ENCODE measurements at regions not wholly inside any gene's neighbourhood (a gene's known extent, or its start where the extent isn't known, plus 50 kb on each side); places are given as distances from the start of the nearest gene placed in this dataset.

- TF ChIP-seq TAF1 (IDR thresholded peaks at IDR 0.05; ENCODE audit: borderline replicate concordance, low read depth, low read length) (no peak), CTCF (IDR thresholded peaks at IDR 0.05) (no peak)
Measured at GRCh38 chr1:214966346-214966745, 116.2 kb upstream of the KCNK2 start.

Measured in SK-N-SH (cell line).